Stimulated activated CD4-positive, alpha-beta T cell treated with anti-CD3 and anti-CD28 coated beads, Interleukin-4, amount 100 ng/mL, for 4 hours (primary cell): ENCODE measurements at regions not wholly inside any gene's neighbourhood (a gene's known extent, or its start where the extent isn't known, plus 50 kb on each side); places are given as distances from the start of the nearest gene placed in this dataset.

Experiments used
- DNase-seq, 2 experiments: peaks; one replicate each; pipeline ENCODE4 v3.0.0-alpha.2; 2020

DNA sequence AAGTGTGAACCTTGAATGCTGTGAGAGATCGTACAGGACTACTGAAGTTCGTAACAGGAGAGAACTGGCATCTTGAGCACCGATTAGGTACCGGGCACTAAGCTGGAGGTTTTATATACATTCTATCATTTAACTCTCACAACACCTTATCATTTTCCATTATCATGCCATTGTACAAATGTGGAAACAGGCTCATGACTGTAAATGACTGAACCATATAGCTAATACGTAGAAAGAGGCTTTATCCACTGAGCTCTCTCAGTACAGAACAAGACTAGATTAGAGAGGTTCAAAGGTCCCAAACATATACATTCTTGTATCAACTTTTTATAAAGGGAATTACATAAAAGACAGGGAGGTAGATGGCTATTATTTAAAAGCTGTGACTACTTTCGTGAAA is 130.6 kb downstream of the CEP57L1 start:
- DNase-seq = no peak

DNA sequence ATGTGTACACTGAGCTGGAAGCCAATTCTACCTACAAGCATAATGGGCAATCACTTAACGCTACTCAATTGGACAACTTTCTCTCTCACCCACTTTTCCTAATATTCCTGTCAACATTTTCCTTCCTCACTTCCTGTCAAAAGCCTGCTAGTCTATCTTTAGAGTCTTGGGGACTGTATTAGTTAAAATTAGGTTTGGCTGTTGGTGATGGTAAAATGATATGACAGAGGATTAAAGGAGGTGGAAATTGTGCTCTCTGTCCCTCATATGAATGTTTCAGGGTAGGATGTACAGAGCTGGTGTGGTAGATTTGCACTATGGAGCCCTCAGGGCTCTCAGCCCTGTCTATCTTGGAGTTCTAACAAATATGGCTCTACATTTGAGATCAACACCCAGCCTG is 129.7 kb downstream of the CEP57L1 start:
- DNase-seq = no peak

GRCh38 chr6:109224107-109224875 is 129.0 kb downstream of the CEP57L1 start:
- no peak for DNase-seq

GRCh38 chr6:109222848-109223247 is 127.5 kb downstream of the CEP57L1 start:
- DNase-seq = no peak

GRCh38 chr6:109221543-109222195 is 126.4 kb downstream of the CEP57L1 start:
- DNase-seq = no peak
